VCaP (cell line): ENCODE measurements at regions not wholly inside any gene's neighbourhood (a gene's known extent, or its start where the extent isn't known, plus 50 kb on each side); places are given as distances from the start of the nearest gene placed in this dataset.

Experiments
- H3K27ac ChIP-seq: fragments of 450-650 bp; 2 replicates; pipeline ENCODE4 v1.5.1; 2017
- CTCF ChIP-seq: fragments of 450-650 bp; conservative IDR thresholded peaks from 2 replicates; pipeline ENCODE4 v1.5.1; 2017; ENCODE audit warnings: mild to moderate bottlenecking, moderate library complexity

DNA sequence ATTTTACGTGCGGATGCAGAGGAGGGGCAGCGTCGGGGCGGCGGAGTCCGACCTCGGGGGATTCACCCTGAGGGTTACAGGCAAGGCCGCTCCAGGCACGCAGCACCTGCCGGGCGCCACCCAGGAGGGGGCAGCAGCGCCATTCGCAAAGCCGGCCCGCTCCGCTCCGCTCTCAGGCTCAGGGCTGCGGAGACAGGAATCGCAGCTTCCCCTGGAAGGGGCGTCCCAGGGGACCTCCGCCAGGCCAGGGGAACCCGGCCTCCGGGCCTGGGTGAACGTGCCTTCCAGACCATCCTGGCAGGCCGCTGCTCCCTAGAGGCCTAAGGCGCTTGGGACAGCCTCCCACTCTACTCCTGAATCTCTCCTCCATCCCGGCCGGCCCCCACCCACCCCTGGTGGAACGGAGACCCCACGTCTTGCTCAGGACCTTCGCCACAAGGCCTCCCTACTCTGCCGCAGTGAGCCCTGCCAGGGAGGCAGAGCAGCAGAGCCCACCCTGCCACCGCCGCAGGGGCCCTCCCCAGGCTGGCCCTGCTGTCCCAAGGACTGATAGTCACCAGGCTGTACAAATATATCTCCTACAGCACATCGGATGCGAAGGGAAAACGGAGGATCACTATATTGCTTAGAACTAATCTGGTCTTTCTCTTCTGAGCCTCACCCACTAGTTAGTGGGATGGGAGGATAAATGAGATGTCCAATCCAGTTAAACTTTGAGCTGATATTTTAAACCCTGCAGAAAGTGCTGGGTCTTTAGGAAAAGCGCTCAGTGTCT is 115.0 kb downstream of the SMIM20 start:
- peak; percentile 84 for TF ChIP-seq CTCF
- H3K27ac ChIP-seq, result peak overlapping the region; percentile 32; the same call in 1 of the 2 replicates

GRCh38 chr4:26029568-26030131 is 115.6 kb downstream of the SMIM20 start:
- H3K27ac ChIP-seq, result no peak overlapping the region; the same call in 1 of the 2 replicates
- TF ChIP-seq CTCF, result no peak

DNA sequence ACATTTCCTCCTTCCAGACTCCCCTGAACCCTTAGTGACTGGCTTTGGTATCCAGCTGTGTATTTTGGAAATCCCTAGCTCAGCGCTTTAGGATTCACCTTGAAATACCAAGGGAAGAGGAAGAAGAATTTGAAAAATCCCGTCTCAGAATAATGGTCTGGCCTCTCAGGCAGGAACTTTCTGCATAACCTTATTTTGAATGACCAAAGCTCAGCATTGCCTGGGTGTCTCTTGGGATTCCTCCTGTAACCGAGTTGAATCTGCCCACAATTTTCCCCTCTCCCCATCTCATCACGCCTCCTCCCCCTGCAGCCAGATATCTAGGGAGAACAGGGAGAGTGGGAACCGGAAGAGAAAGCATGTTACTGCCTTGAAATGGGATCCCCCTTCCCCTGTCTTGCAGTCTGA is 116.2 kb downstream of the SMIM20 start:
- TF ChIP-seq CTCF, result no peak
- H3K27ac ChIP-seq, result no peak overlapping the region

DNA sequence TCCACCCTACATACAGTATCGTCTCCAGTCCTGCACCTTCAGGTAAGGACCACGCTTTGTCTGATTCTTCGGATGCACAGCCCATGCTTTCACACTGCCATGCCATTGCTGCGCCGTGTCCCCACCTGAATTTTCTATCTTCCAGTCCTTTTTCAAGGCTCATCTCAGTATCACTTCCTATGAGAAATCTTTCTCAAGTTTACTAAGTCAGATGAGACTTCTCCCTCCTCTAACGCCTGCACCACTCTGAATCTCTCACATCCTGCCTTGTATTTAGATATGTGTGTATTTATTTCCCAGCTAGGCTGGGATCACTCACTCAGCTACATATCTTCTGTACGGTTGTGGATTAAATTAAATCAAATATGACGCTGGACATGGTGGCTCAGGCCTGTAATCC is 116.8 kb downstream of the SMIM20 start:
- TF ChIP-seq CTCF, result no peak
- no peak overlapping the region for H3K27ac ChIP-seq

DNA sequence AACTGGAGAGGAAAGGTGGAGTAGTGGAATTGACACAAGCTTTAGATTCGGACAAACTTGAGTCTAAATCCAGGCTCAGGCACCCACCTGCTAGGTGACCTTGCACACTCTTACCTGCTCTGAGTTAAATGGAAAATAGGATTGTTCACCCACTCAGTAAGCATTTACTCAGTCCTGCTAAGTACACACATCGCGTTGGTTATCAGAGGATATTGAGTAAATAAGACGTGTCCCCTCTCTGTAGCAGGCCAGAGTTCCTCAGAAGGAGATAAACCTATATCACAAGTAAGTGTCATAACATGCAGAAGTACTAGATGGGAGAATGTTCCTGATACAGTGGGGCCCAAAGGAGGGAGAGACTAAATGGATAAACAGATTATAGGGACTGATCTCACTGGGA is 117.7 kb downstream of the SMIM20 start:
- TF ChIP-seq CTCF, result no peak
- H3K27ac ChIP-seq, result no peak overlapping the region

GRCh38 chr4:26032142-26032541 is 118.1 kb downstream of the SMIM20 start:
- H3K27ac ChIP-seq, result peak overlapping the region; percentile 27; the same call in 1 of the 2 replicates
- no peak for TF ChIP-seq CTCF

GRCh38 chr4:26032630-26033317 is 118.8 kb downstream of the SMIM20 start:
- H3K27ac ChIP-seq, result peak overlapping the region; percentile 27; the same call in 1 of the 2 replicates

More at GRCh38 chr4:26032630-26033317, 118.8 kb downstream of the SMIM20 start:
- TF ChIP-seq CTCF, result no peak
